ENCODE measurements at regions not wholly inside any gene's neighbourhood (a gene's known extent, or its start where the extent isn't known, plus 50 kb on each side); places are given as distances from the start of the nearest gene placed in this dataset.

- no peak overlapping the region for H3K27ac Mint-ChIP-seq
- H3K27me3 Mint-ChIP-seq, result no peaks in the 10 kb centered on the region
- H3K36me3 Mint-ChIP-seq (ENCODE audit: low read depth), result no peaks in the 10 kb centered on the region
- H3K4me3 Mint-ChIP-seq, result no peak overlapping the region
- H3K4me1 Mint-ChIP-seq, result no peaks in the 10 kb centered on the region
- peaks cover 20% of the 10 kb centered on the region for H3K9me3 Mint-ChIP-seq
- no peak for ATAC-seq (replicated peaks)
Observed at GRCh38 chr14:85112762-85113161, 417.2 kb upstream of the FLRT2 start.

GRCh38 chr14:85115921-85116320, 414.0 kb upstream of the FLRT2 start:
- no peak overlapping the region for H3K4me3 Mint-ChIP-seq
- H3K4me1 Mint-ChIP-seq, result no peaks in the 10 kb centered on the region
- H3K27ac Mint-ChIP-seq, result no peak overlapping the region
- ATAC-seq (replicated peaks), result no peak
- peaks cover 30% of the 10 kb centered on the region for H3K9me3 Mint-ChIP-seq
- H3K27me3 Mint-ChIP-seq, result no peaks in the 10 kb centered on the region
- no peaks in the 10 kb centered on the region for H3K36me3 Mint-ChIP-seq (ENCODE audit: low read depth)

- peaks cover 23% of the 10 kb centered on the region for H3K9me3 Mint-ChIP-seq
- H3K27me3 Mint-ChIP-seq, result no peaks in the 10 kb centered on the region
- H3K36me3 Mint-ChIP-seq (ENCODE audit: low read depth), result no peaks in the 10 kb centered on the region
- H3K4me1 Mint-ChIP-seq, result no peaks in the 10 kb centered on the region
- no peak for ATAC-seq (replicated peaks)
- no peak overlapping the region for H3K4me3 Mint-ChIP-seq
- H3K27ac Mint-ChIP-seq, result no peak overlapping the region
Observed at GRCh38 chr14:85118274-85118673, 411.7 kb upstream of the FLRT2 start.

- no peaks in the 10 kb centered on the region for H3K36me3 Mint-ChIP-seq (ENCODE audit: low read depth)
- no peaks in the 10 kb centered on the region for H3K27me3 Mint-ChIP-seq
- H3K27ac Mint-ChIP-seq, result no peak overlapping the region
- H3K9me3 Mint-ChIP-seq, result peaks cover 27% of the 10 kb centered on the region
- no peaks in the 10 kb centered on the region for H3K4me1 Mint-ChIP-seq
- H3K4me3 Mint-ChIP-seq, result no peak overlapping the region
- ATAC-seq (replicated peaks), result no peak
Observed at GRCh38 chr14:85122690-85123089, 407.3 kb upstream of the FLRT2 start.

- no peak overlapping the region for H3K4me3 Mint-ChIP-seq
- no peak for ATAC-seq (replicated peaks)
- H3K27me3 Mint-ChIP-seq, result no peaks in the 10 kb centered on the region
- H3K36me3 Mint-ChIP-seq (ENCODE audit: low read depth), result no peaks in the 10 kb centered on the region
- H3K9me3 Mint-ChIP-seq, result peaks cover 27% of the 10 kb centered on the region
- no peak overlapping the region for H3K27ac Mint-ChIP-seq
- H3K4me1 Mint-ChIP-seq, result no peaks in the 10 kb centered on the region
Observed at GRCh38 chr14:85123755-85124154, 406.2 kb upstream of the FLRT2 start.

GRCh38 chr14:85124631-85125290, 405.2 kb upstream of the FLRT2 start:
- H3K27me3 Mint-ChIP-seq, result no peaks in the 10 kb centered on the region
- no peak overlapping the region for H3K27ac Mint-ChIP-seq
- H3K4me1 Mint-ChIP-seq, result no peaks in the 10 kb centered on the region
- no peak for ATAC-seq (replicated peaks)
- H3K36me3 Mint-ChIP-seq (ENCODE audit: low read depth), result no peaks in the 10 kb centered on the region
- H3K9me3 Mint-ChIP-seq, result peaks cover 19% of the 10 kb centered on the region
- no peak overlapping the region for H3K4me3 Mint-ChIP-seq

GRCh38 chr14:85125291-85125670, 404.7 kb upstream of the FLRT2 start:
- Mint-ChIP-seq H3K27ac (no peak overlapping the region), H3K36me3 (ENCODE audit: low read depth) (no peaks in the 10 kb centered on the region), H3K9me3 (peaks cover 17% of the 10 kb centered on the region), H3K4me3 (no peak overlapping the region), H3K27me3 (no peaks in the 10 kb centered on the region), H3K4me1 (no peaks in the 10 kb centered on the region)
- ATAC-seq (replicated peaks), result no peak

GRCh38 chr14:85129921-85130320, 400.0 kb upstream of the FLRT2 start:
- no peak for ATAC-seq (replicated peaks)
- no peak overlapping the region for H3K27ac Mint-ChIP-seq
- no peaks in the 10 kb centered on the region for H3K36me3 Mint-ChIP-seq (ENCODE audit: low read depth)
- no peaks in the 10 kb centered on the region for H3K27me3 Mint-ChIP-seq
- H3K4me3 Mint-ChIP-seq, result no peak overlapping the region
- no peaks in the 10 kb centered on the region for H3K4me1 Mint-ChIP-seq
- peaks cover 14% of the 10 kb centered on the region for H3K9me3 Mint-ChIP-seq

GRCh38 chr14:85131226-85131922, 398.6 kb upstream of the FLRT2 start:
- no peak for ATAC-seq (replicated peaks)
- Mint-ChIP-seq H3K27ac (no peak overlapping the region), H3K4me1 (no peaks in the 10 kb centered on the region), H3K9me3 (peaks cover 14% of the 10 kb centered on the region), H3K36me3 (ENCODE audit: low read depth) (no peaks in the 10 kb centered on the region), H3K27me3 (no peaks in the 10 kb centered on the region), H3K4me3 (no peak overlapping the region)

GRCh38 chr14:85142982-85143381, 387.0 kb upstream of the FLRT2 start:
- H3K4me3 Mint-ChIP-seq, result no peak overlapping the region

GRCh38 chr14:85146779-85147178, 383.2 kb upstream of the FLRT2 start:
- H3K4me3 Mint-ChIP-seq, result no peak overlapping the region
- ATAC-seq (replicated peaks), result no peak
- H3K27me3 Mint-ChIP-seq, result no peaks in the 10 kb centered on the region
- H3K27ac Mint-ChIP-seq, result no peak overlapping the region
- H3K9me3 Mint-ChIP-seq, result peaks cover 11% of the 10 kb centered on the region
- no peaks in the 10 kb centered on the region for H3K36me3 Mint-ChIP-seq (ENCODE audit: low read depth)
- H3K4me1 Mint-ChIP-seq, result no peaks in the 10 kb centered on the region

More at GRCh38 chr14:85142982-85143381, 387.0 kb upstream of the FLRT2 start:
- no peaks in the 10 kb centered on the region for H3K27me3 Mint-ChIP-seq
- H3K4me1 Mint-ChIP-seq, result no peaks in the 10 kb centered on the region
- H3K9me3 Mint-ChIP-seq, result peaks cover 3% of the 10 kb centered on the region
- no peaks in the 10 kb centered on the region for H3K36me3 Mint-ChIP-seq (ENCODE audit: low read depth)
- no peak overlapping the region for H3K27ac Mint-ChIP-seq
- no peak for ATAC-seq (replicated peaks)

GRCh38 chr14:85150166-85150565, 379.8 kb upstream of the FLRT2 start:
- no peak for ATAC-seq (replicated peaks)
- no peaks in the 10 kb centered on the region for H3K4me1 Mint-ChIP-seq
- H3K27me3 Mint-ChIP-seq, result no peaks in the 10 kb centered on the region
- no peak overlapping the region for H3K4me3 Mint-ChIP-seq
- no peak overlapping the region for H3K27ac Mint-ChIP-seq
- no peaks in the 10 kb centered on the region for H3K36me3 Mint-ChIP-seq (ENCODE audit: low read depth)
- peaks cover 16% of the 10 kb centered on the region for H3K9me3 Mint-ChIP-seq

- Mint-ChIP-seq H3K4me1 (no peaks in the 10 kb centered on the region), H3K4me3 (no peak overlapping the region), H3K36me3 (ENCODE audit: low read depth) (no peaks in the 10 kb centered on the region), H3K27ac (no peak overlapping the region), H3K9me3 (peaks cover 23% of the 10 kb centered on the region), H3K27me3 (no peaks in the 10 kb centered on the region)
- no peak for ATAC-seq (replicated peaks)
Observed at GRCh38 chr14:85154714-85155113, 375.2 kb upstream of the FLRT2 start.

GRCh38 chr14:85156319-85156718, 373.6 kb upstream of the FLRT2 start:
- Mint-ChIP-seq H3K9me3 (peaks cover 16% of the 10 kb centered on the region), H3K4me3 (no peak overlapping the region), H3K27me3 (no peaks in the 10 kb centered on the region), H3K4me1 (no peaks in the 10 kb centered on the region), H3K36me3 (ENCODE audit: low read depth) (no peaks in the 10 kb centered on the region), H3K27ac (no peak overlapping the region)
- no peak for ATAC-seq (replicated peaks)

- Mint-ChIP-seq H3K36me3 (ENCODE audit: low read depth) (no peaks in the 10 kb centered on the region), H3K9me3 (peaks cover 28% of the 10 kb centered on the region), H3K27me3 (no peaks in the 10 kb centered on the region), H3K4me1 (no peaks in the 10 kb centered on the region), H3K4me3 (no peak overlapping the region), H3K27ac (no peak overlapping the region)
- ATAC-seq (replicated peaks), result no peak
Observed at GRCh38 chr14:85159726-85160125, 370.2 kb upstream of the FLRT2 start.
